ENCODE measurements at regions not wholly inside any gene's neighbourhood (a gene's known extent, or its start where the extent isn't known, plus 50 kb on each side); places are given as distances from the start of the nearest gene placed in this dataset.

GRCh38 chr22:47325249-47325648, 562.8 kb downstream of the TBC1D22A start:
- TF ChIP-seq CTCF (IDR thresholded peaks at IDR 0.05) (no peak), EZH2 (IDR thresholded peaks at IDR 0.05; ENCODE audit: borderline replicate concordance, insufficient read depth, low read depth, low read length, poor library complexity, severe bottlenecking) (no peak)
